Right renal pelvis (tissue), 4 donors: ENCODE measurements at regions not wholly inside any gene's neighbourhood (a gene's known extent, or its start where the extent isn't known, plus 50 kb on each side); places are given as distances from the start of the nearest gene placed in this dataset.
A peak's percentile ranks its signal among the peaks of the same experiment; 100 is the strongest.

ENCODE experiments used
- DNase-seq, 4 donors: peaks; one replicate each; pipeline ENCODE4 v3.0.0-alpha.2; 2013; ENCODE audit warnings: low read depth in 4 of 4, low spot score in 3 of 4, missing footprints in 1 of 4

DNA sequence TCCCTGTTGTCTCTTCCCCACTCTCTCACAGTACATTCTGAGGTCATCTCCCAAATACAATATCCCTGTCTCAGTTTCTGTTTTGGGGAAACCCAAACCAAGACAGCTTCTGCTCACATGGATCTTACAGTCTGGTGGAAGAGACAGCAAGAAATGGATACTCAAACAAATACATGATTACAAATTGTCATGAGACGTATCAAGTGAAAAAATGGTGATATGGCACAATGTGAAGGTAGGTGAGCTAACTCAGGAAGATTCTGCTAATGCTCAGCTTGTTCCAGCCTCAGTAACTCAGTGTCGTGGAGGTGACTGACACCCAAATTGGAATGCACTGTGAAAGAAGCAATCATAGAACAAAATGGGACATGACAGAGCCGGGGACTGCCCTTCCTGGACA lies 68.3 kb downstream of the CHST1 start:
- DNase-seq = no peak

DNA sequence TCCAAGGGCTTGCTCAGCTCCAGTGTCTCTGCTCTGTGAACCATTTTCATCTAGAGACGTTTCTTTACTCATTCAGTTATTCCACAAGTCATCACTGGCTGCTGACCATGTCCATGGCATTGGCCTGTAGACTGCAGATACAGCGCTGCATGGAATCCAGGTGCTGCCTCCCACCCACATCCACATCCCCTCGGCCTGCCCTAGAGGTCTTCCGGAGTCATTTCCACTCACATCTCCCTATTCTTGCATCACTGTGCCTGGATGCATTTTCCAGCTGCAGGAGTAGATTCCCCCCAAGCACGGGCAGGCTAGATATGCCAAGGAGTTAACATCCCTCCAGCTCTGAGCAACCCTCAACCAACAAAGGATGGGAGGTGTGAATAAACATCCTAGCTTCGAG lies 68.9 kb downstream of the CHST1 start:
- no peak for DNase-seq

DNA sequence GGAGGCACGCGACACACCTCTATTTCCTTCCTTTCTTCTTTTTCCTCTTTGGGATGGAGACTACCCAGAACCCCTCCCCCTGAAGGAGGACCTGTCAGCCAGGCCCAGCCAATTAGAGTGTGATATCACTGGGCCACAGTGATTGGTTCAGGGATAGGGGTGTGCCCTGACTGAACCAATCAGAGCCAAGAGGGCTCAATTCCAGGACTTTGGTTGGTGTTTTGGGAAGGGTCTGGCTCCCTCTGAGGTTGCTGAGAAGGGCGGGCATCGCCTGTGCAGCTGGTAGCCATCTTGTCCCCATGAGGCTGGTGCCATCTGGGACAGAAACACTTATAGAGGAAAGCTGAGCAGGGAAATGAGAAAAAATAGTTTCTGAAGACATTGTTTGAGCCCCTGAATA lies 71.4 kb downstream of the CHST1 start:
- no peak for DNase-seq

DNA sequence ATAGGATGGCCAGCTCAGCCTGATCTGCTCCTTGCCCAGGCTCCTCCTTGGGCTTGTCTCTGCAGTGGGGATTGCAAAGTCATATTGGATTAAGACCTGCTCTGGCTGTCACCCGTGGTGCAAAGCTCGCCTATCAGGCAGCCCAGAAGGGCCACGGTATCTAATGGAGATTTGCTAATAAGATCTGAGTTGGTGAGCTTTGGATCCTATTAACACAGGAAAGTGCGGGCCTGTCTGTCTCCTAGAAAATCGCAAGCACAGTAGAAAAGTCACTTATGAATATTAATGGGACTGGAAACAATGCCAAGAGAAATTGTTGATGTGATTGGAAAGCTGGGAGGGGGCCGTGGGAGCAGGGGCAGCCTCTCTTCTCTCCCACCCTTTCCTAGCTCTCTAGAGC lies 72.8 kb downstream of the CHST1 start:
- DNase-seq = no peak

DNA sequence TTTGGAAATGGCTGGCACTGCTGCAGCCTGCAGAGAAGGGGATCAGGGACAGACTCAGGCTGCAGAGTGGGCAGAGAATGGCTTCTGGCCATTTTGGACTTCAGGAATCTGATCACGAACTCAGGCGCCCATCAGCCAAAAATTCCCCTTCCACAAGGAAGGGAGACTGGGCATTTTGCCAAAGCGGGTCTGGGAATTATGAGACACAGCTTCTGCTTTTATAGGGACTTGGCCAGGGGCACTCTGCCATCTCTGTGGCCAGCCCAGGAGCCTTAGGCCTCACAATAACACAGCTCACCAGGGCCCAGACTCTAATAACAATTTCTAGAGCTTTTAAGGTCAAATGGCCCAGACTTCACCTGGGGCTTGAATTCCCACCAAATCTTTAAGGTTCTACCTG lies 74.7 kb downstream of the CHST1 start:
- no peak for DNase-seq

DNA sequence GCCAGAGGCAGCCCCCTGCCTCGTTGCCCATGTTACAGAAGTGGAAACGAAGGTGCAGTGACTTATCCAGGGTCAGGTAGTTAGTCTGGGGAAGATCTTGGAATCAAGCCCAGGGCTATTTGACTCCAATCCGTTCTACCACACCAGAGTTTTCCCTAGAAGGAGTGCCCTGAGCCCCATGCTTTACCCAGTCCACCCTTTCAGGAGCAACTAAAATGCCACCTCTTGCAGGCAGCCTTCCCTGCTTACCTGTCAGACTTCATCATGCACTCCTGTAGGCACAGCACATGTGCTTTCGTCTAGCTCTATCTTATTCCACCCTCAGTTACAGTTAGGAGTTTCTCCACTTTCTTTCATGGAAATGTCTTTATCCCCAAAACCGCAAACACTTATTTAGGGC lies 80.2 kb downstream of the CHST1 start:
- no peak for DNase-seq

DNA sequence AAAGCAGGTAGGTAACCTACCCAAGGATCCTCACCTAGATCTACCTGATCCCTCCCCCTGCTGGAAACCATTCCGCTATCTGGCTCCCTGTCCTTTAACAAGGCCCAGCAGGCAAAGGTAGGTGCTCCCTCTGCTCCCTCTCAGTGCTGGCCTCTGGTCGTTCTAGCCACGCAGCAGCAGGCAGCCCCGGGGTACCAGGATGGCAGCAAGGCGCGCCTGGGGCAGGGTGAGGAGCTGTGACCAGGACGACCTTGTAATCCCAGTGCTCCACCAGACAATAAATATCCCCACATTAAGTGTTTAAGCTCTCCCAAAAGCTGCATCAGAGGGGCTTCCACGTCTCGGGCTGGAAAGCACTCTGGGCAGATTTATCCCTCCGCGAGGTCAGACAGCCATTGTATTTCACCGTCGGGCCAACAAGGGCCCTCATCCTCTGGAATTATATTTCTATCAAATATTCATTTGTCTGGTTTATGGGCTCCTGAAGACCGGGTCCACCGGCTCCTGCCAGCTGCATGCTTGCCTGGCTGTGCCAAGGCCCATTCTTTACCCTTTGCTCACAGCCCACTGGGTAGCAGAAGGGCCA lies 81.3 kb downstream of the CHST1 start:
- DNase-seq = no peak

DNA sequence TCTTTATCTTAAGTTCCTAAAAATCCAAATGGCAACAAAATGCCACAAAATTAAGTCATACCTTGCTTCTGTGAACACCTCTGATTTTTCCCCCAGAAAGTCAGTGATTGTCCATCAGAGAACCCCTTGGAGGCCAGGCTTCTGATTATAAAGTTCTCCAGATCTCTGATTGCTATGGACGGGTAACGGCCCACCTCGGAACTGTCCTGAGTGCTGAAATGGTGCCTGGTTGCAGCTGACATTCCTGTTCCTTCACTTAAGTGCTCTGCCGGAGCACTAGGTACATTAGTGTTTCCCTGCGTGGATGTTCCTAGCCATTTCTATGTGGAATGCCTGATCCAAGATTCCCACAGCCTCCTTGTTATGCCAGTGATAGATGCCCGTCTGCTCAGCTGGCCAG lies 85.0 kb downstream of the CHST1 start:
- peak in 3 of 4 donors; percentile 20 to 57 (median 33) for DNase-seq

DNA sequence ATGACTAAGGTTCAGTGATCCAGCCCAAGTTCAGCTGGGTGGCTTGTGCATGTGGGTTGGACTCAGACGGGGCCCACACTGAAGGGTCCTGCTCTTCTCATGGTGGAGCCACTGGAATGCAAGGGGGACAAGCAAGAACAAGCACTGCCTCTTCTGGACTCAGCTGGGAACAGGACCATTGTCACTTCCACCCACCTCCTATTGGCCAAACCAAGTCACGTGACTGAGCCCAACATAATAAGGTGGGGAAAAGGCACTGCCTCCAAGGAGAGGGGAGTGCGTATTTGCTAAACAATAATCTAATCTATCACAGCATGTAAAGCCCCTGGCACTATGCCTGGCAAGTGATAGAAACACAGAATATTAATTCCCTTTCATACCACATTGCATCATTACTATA lies 87.1 kb downstream of the CHST1 start:
- no peak for DNase-seq

DNA sequence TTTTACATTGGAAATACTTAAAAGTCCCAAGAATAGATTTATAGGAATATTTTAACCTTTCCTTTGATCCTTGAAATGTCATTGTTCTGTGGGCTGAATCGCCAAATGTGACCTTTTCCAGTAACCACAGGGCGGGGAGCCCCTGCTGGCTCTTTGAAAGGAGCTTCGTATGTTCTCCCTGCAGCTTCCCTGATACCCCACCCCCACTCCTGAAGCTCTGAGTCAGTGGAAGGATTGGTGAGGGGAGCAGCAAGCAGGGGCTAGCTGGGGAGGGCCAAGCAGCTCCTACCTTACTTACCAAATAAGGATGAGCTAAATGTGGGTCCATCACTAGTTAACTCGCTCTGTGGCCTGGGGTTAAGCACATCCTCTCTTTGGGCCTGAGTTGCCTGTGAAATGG lies 87.7 kb downstream of the CHST1 start:
- no peak for DNase-seq

DNA sequence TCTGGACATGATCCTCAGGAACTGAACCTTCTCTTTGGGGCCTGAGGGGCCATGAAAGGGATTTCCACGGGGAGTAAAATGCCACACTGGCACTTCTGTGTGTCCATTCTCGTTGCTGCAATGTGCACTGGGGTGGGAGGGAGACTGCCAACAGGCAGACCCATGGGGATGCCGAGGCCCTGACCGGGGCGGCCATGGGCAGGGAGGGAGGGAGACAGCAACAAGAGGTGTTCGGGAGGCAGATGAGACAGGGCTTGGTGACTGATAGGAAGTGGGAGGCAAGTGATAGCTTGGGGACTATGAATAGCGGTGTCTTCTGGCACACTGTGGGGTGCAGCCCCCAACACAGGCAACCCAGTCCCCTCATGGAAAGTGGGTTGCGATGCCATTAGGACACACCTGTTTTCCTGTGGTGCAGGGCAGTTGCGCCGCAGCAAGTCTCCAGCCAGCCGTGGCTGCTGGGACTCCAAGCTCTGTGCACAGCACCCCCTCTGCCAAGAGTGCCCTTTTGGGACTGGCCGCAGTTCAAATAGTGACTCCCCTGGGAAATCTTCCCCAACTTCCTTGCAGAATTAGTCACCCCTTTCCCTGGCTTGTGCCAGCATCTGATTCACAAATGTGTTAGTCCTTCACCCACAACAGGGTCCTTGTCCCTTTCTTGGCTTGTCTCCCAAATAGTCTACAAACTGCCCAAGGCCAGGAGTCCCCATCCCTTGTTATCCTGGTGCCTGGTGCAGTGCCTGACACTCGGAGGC lies 88.8 kb downstream of the CHST1 start:
- DNase-seq = no peak

DNA sequence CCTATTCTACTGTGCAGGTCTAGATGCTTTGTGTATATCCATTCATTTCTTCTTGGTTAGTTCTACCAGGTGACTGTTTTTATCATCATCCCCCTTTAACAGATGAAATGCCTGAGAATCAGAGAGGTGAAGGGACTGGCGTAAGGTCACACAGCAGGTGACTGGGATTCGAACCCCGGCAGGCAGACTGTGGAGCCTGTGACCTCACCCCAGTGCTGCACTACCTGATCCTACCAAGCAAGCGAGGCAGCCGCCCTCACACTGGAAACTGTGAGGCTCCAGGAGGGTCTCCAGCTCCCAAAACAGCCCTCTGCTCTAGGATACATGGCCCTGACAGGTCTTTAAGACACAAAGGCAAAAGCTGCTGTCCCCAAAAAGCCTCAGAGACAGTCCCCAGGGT lies 91.7 kb downstream of the CHST1 start:
- DNase-seq = no peak

DNA sequence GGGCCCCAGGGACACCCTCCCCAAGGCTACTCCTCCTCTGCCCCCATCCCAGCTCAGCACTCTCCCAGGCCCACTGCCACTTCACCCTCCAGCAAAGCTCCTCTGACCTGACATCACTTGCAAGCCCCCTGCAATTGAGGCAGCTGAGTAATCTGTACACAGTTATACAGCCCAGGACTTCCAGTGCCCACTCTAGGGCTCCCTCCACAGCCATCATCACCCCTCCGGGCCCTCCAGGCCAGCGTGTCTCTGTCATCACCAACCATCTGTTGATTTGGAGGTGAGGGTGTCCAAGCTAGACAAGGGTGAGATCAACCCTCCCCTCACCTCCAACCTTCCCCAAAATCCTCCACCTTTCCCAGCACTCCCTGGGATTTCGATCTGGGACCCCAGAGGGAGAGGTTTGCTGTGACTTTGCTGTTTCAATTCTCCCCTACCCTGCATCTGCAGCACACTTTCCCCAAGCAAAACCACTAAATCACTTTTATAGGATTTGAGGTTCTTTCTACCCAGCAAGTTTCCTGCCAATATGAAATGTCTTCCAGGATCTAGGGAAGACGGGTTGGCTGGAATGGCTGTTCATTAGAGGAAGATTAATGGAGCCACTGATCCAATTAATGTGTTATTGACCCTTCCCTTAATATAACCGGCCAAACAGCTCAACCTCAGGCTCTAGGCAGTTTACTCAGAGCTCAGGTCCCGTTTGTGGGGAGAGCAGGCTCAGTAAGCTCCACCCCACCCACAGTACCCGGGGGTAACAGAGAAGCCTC lies 92.9 kb downstream of the CHST1 start:
- DNase-seq = no peak

DNA sequence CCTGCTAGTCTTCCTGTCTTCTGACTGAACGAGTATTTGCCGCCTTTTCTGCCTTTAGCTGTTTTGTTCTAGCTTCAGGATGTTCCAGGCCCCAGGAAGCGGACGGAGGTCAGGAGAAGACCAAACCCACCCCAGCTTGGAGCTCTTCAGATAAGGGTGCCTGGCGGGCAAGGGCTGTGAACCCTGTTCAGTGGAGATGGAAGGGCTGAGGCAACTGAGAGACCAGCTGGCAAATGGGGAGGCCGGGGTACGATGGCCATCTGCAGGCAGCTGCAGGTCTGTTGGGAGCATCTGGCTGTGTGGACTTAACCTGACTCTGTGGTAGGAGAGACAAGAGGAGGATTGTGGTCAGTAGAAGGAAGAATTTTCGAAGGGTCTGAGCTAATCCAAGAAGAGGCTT lies 95.6 kb downstream of the CHST1 start:
- DNase-seq = no peak

DNA sequence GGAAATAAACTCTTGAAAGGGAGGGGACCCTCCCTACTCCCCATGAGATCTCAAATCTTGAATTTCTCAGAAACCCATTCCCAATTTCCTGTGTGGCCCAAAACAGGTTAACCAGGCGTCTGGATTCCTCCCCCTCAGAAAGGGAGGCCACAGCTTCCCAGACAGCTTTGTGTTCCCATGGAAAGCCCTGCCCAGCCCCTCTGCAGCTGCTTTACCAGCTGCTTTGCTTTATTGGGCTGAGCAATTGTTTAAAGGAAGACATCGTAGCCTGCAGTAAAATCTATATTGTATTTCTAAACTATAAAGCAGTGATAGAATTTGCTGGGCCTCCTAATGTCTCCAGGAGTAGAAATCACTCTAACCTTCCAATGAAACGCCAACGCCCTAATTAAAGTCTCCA lies 97.4 kb downstream of the CHST1 start:
- no peak for DNase-seq

DNA sequence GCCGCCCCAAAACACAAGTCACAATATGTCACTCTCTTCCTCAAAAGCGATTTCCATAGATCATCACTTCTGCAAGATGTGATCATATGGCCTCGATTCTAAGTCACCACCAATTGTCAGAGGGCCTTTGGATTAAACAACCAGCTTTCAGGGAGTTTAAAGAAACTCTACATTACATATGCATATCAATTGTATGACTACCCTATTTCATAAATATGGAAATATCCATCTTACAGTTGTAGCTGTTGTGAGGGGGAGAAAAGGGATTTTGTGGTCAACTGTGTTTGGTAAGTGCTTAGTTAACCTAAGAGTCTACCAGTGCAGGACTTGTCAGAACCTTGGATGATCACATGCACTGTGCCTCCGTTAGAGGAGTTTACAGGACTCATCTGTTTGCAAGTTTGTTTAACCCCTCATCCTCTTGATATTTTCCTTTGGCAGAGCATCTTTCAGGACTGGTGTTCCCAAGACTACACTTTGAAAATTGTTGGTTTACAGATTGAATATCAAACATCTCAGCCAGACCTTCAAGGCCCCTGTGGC lies 99.9 kb downstream of the CHST1 start:
- no peak for DNase-seq

DNA sequence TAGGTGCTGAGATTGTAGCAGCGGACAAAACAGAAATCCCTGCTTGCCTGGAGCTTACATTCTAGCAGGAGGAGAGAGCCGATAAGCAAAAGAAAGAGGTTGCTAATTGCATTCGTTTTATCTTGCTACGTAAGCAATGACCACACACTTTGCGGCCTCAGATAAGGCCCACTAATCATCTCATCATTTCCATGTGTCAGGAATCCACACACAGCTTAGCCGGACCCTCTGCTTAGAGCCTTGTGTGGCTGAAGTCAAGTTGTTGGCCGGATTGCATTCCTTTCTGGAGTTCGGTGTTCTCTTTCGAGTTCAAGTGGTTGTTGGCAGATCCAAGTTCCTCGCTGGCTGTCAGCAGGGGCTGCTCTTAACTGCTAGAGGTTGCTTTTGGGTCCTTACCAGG lies 101.6 kb downstream of the CHST1 start:
- DNase-seq = no peak

DNA sequence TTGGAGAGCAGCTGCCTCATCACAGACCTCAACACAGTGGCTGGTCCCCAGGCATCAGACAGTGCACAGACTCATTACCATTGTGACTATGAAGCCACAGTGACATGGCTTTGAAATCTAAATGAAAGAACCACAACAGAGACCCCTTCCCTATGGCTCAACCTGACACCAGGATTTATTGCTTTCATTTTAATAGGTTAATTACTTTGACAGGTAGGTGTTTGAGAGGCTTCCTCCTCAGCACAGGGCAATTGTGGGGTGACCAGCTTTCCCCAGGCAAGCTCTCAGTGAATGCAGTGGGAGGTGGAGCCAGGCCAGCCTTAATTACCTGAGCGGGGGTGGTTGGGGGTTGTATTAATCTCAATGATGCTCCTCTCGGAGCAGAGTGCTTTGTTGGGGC lies 102.3 kb downstream of the CHST1 start:
- DNase-seq = no peak

DNA sequence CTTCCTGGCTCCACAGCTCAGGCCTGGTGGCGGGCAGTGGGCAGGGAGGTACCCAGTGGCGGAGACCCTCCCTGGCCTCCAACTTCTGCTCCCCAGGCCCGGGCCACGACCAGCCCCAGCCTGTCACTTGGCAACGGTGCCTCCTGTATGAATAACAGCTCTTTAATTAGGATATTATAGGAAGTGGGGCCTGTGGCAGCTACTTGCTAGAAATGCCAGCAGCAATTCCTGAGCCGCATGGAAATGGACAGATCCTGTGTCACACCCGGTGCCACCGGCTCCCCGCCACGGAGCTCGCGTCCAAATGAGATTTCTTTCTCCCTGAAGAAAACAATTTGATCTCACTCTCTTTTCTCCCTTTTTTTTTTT lies 104.5 kb downstream of the CHST1 start:
- DNase-seq = no peak

DNA sequence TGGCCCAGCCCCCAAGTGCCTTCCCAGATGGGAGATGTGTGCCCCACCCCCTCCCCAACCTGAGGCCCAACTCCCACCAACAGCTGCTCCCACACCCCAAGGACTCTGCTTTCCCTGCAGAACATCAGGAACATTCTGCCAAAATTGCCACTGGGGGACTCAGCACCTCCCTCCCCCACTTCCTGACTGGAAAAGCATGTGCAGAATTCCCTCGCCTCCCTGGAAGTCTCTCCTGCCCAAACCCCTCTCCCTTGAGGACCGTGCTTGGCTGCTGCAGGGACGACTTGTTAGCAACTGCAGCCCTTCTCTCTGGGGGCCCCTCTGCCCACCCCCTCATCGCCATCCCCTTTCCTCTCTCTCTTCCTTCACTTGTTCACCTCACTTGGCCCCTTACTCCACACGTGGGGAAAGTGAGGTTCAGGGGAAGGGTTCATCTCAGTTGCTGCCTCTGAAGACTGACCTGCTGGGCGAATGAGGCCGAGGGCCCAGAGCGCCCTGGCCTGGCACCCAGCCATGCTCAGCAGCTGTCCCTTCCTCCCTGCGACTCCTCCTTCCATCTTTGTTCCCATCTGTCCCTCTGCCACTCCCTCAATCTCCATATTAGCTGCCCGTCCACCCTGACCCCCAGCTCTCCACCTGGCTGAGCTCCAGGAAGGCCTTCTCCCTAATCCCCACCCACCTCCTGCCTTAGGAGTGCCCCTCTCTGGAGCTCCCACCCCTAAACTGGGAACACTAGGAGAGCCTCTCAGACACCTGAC lies 105.1 kb downstream of the CHST1 start:
- DNase-seq = no peak
